HepG2 (cell line): ENCODE measurements at regions not wholly inside any gene's neighbourhood (a gene's known extent, or its start where the extent isn't known, plus 50 kb on each side); places are given as distances from the start of the nearest gene placed in this dataset.

Experiments used
- ATAC-seq: fragments of 200-7000 bp; cut with Tn5 transposase; 3 replicates; pipeline ENCODE4 v1.9.1; 2020; ENCODE audit warnings: mild to moderate bottlenecking, moderate library complexity
- BruUV-seq: library from RNA; stranded (reverse); fragments of 400-500 nt; replicated peaks from 2 replicates; lab custom pipeline; 2021; lab: Mats Ljungman, UMichigan
- CTCF ChIA-PET: fragments of 300-600 bp; formaldehyde crosslinking; extraction: SDS; loops from one replicate; lab custom pipeline; 2021; ENCODE audit warnings: low total read pairs, inconsistent platforms, low intra/inter-chr PET ratio; lab: Yijun Ruan, JAX
- POLR2A ChIA-PET: fragments of 350-600 bp; sonication (Branson Sonifier 250); formaldehyde crosslinking; loops from one replicate; lab custom pipeline; 2020; ENCODE audit warnings: antibody characterized with exemption, inconsistent platforms; lab: Yijun Ruan, JAX
- DNase-seq: peaks from one replicate; pipeline ENCODE4 v3.0.0-alpha.2; 2015; ENCODE audit warnings: low spot score
- FAIRE-seq: peaks from 3 replicates; lab custom pipeline; 2011; peaks lifted over from hg19 to GRCh38; lab: Jason Lieb, UNC
- H2AFZ ChIP-seq: one replicate; pipeline ENCODE4 v1.6.1; 2011; ENCODE audit warnings: low read length, inconsistent platforms
- H3K27ac ChIP-seq: fragments of 300-600 bp; 3 replicates; pipeline ENCODE4 v1.8.0; 2011; ENCODE audit warnings: mixed run types, mild to moderate bottlenecking, mixed read lengths, low read length, inconsistent platforms; ENCODE audit not compliant: insufficient read depth; ENCODE audit errors: extremely low read length
- H3K27me3 ChIP-seq, 2 experiments: fragments of 200-600 bp in 1 of 2; 2 replicates in 1 of 2; 3 replicates in 1 of 2; pipeline versions ENCODE4 v1.6.0 to v1.8.0; 2011; ENCODE audit warnings: low read length in 2 of 2, mild to moderate bottlenecking in 2 of 2, moderate library complexity in 2 of 2, inconsistent platforms in 1 of 2; ENCODE audit not compliant: insufficient read depth in 2 of 2, control insufficient read depth in 1 of 2
- H3K36me3 ChIP-seq, 2 experiments: fragments of 200-600 bp in 1 of 2; replicated peaks in 1 of 2; 2 replicates in 1 of 2; 3 replicates in 1 of 2; pipeline versions ENCODE4 v1.5.1 to v1.8.0; 2011; ENCODE audit warnings: low read length in 2 of 2, inconsistent platforms in 1 of 2; ENCODE audit not compliant: insufficient read depth in 2 of 2, control insufficient read depth in 1 of 2
- H3K4me1 ChIP-seq: 2 replicates; pipeline ENCODE4 v1.5.1; 2012; ENCODE audit warnings: low read length, inconsistent platforms; ENCODE audit not compliant: insufficient read depth
- H3K4me2 ChIP-seq: 2 replicates; pipeline ENCODE4 v1.6.0; 2011; ENCODE audit warnings: low read depth, low read length, inconsistent platforms
- H3K4me3 ChIP-seq, 3 experiments: fragments of 200-600 bp in 1 of 3; sonication (generic), shearing (Covaris generic) in 1 of 3; replicated peaks in 1 of 3; 2 replicates each; pipeline ENCODE4 v1.5.1; 2011 to 2016; ENCODE audit warnings: low read length in 3 of 3, inconsistent platforms in 2 of 3, low read depth in 2 of 3, mild to moderate bottlenecking in 2 of 3, control low read depth in 1 of 3, mixed read lengths in 1 of 3; ENCODE audit not compliant: insufficient read depth in 1 of 3
- H3K79me2 ChIP-seq: one replicate; pipeline ENCODE4 v1.6.1; 2011; ENCODE audit warnings: low read length, inconsistent platforms; ENCODE audit not compliant: insufficient read depth
- H3K9ac ChIP-seq: 2 replicates; pipeline ENCODE4 v1.6.0; 2011; ENCODE audit warnings: mild to moderate bottlenecking, low read depth, low read length, inconsistent platforms; ENCODE audit not compliant: insufficient read depth
- H3K9me3 ChIP-seq: 2 replicates; pipeline ENCODE4 v1.5.1; 2012; ENCODE audit warnings: mild to moderate bottlenecking, low read length
- H4K20me1 ChIP-seq: 2 replicates; pipeline ENCODE4 v1.6.0; 2011; ENCODE audit warnings: inconsistent platforms, mild to moderate bottlenecking, low read length, moderate library complexity; ENCODE audit not compliant: insufficient read depth
- AHDC1 ChIP-seq: sonication (generic); formaldehyde crosslinking; IDR thresholded peaks from 2 replicates; pipeline ENCODE4 v1.5.1; 2020; ENCODE audit warnings: mild to moderate bottlenecking, missing genetic modification reagents, borderline replicate concordance
- CHD4 ChIP-seq: fragments of 200-600 bp; sonication (generic); IDR thresholded peaks from 2 replicates; pipeline ENCODE4 v1.7.0; 2017; ENCODE audit warnings: mild to moderate bottlenecking, low read length, borderline replicate concordance
- MXI1 ChIP-seq: IDR thresholded peaks from 3 replicates; pipeline ENCODE4 v1.6.1; 2012; ENCODE audit warnings: low read depth, low read length, inconsistent platforms, borderline replicate concordance
- POGK ChIP-seq: sonication (generic); formaldehyde crosslinking; conservative IDR thresholded peaks from 2 replicates; pipeline ENCODE4 v1.8.0; 2022; ENCODE audit warnings: mild to moderate bottlenecking, moderate library complexity, missing genetic modification reagents
- RBAK ChIP-seq: sonication (generic); formaldehyde crosslinking; IDR thresholded peaks from 2 replicates; pipeline ENCODE4 v1.5.1; 2020; ENCODE audit warnings: mild to moderate bottlenecking, missing genetic modification reagents
- SIX4 ChIP-seq: sonication (generic); formaldehyde crosslinking; IDR thresholded peaks from 2 replicates; pipeline ENCODE4 v1.4.0; 2020; ENCODE audit warnings: missing genetic modification reagents
- SP2 ChIP-seq: sonication (generic); formaldehyde crosslinking; IDR thresholded peaks from 2 replicates; pipeline ENCODE4 v1.5.1; 2020; ENCODE audit warnings: mild to moderate bottlenecking, missing genetic modification reagents
- ZNF160 ChIP-seq: sonication (generic); formaldehyde crosslinking; IDR thresholded peaks from 2 replicates; pipeline ENCODE4 v1.8.0; 2022; ENCODE audit warnings: mild to moderate bottlenecking, inconsistent platforms, missing genetic modification reagents
- ZNF33B ChIP-seq: sonication (generic); formaldehyde crosslinking; IDR thresholded peaks from 2 replicates; pipeline ENCODE4 v1.5.1; 2020; ENCODE audit warnings: mild to moderate bottlenecking, missing genetic modification reagents
- WGBS: methylation state at CpG from one replicate; pipeline ENCODE4 v1.1.6; 2017; ENCODE audit warnings: low lambda C conversion rate; 5-methylcytosine and 5-hydroxymethylcytosine counted together
- in situ Hi-C: cut with HindIII; loops from 2 replicates; pipeline ENCODE4 v1.10.0; 2017; ENCODE audit warnings: low pct_unique_long_range_greater_than_20kb; ENCODE audit not compliant: extremely low pct_ligation_motif_present
- intact Hi-C: fragments of 100-400 bp; cut with micrococcal nuclease; formaldehyde crosslinking; loops from one replicate; pipeline ENCODE4 v1.10.0; 2022; ENCODE audit not compliant: unreplicated experiment
- TF ChIP-seq, protein P1 (sequence below): sonication (generic); formaldehyde crosslinking; IDR thresholded peaks from 2 replicates; pipeline ENCODE4 v1.4.0; 2020; ENCODE audit warnings: missing genetic modification reagents, borderline replicate concordance

DNA sequence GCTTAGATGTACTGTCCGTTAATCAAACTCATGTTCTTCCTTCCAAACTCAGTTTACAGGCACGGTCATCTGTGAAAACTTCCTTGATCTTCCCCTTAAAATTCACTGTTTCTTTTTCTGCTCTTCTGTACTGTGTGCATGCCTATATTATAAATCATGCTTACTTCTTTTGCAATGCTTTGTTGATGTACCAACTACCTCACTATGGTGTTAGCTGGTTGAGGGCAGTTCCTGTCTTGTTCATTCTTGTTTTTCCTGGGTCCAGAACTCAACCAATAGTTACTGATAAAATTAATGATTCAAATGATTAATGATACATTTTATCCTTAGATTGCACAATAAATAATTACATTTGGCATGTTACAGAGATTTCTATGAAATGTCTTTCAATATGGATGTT is 163.8 kb downstream of the CHRM3 start:
- DNase-seq (no peak), FAIRE-seq (no peak), ATAC-seq (no peak)
- no peak overlapping the region for H3K9ac ChIP-seq
- no peak overlapping the region for H3K4me2 ChIP-seq
- 21% methylated on average over 2 of the region's 2 CpGs for WGBS
- in situ Hi-C loops, result no loop called here
- TF ChIP-seq POGK (CRISPR knock-in tag) (no peak), AHDC1 (CRISPR knock-in tag) (no peak), CHD4 (no peak), ZNF33B (no peak), RBAK (CRISPR knock-in tag) (no peak), SIX4 (no peak), ZNF160 (CRISPR knock-in tag) (no peak), SP2 (no peak), MXI1 (no peak)
- TF ChIP-seq, protein P1, sequence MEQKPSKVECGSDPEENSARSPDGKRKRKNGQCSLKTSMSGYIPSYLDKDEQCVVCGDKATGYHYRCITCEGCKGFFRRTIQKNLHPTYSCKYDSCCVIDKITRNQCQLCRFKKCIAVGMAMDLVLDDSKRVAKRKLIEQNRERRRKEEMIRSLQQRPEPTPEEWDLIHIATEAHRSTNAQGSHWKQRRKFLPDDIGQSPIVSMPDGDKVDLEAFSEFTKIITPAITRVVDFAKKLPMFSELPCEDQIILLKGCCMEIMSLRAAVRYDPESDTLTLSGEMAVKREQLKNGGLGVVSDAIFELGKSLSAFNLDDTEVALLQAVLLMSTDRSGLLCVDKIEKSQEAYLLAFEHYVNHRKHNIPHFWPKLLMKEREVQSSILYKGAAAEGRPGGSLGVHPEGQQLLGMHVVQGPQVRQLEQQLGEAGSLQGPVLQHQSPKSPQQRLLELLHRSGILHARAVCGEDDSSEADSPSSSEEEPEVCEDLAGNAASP (CRISPR knock-in tag), result no peak
- intact Hi-C loops, result no loop called here
- ChIA-PET CTCF (no interaction called here), POLR2A (no interaction called here)
- no TSS peak for BruUV-seq
- no peak overlapping the region for H3K27ac ChIP-seq
- no peak overlapping the region for H2AFZ ChIP-seq
- H3K27me3 ChIP-seq, result no peaks in the 10 kb centered on the region
- no peaks in the 10 kb centered on the region for H3K79me2 ChIP-seq
- H3K4me3 ChIP-seq, result no peak overlapping the region
- H3K4me1 ChIP-seq, result no peaks in the 10 kb centered on the region
- H3K9me3 ChIP-seq, result peaks cover 57% of the 10 kb centered on the region
- H3K36me3 ChIP-seq, result no peaks in the 10 kb centered on the region
- no peaks in the 10 kb centered on the region for H4K20me1 ChIP-seq
